ENCODE measurements at regions not wholly inside any gene's neighbourhood (a gene's known extent, or its start where the extent isn't known, plus 50 kb on each side); places are given as distances from the start of the nearest gene placed in this dataset.

DNA sequence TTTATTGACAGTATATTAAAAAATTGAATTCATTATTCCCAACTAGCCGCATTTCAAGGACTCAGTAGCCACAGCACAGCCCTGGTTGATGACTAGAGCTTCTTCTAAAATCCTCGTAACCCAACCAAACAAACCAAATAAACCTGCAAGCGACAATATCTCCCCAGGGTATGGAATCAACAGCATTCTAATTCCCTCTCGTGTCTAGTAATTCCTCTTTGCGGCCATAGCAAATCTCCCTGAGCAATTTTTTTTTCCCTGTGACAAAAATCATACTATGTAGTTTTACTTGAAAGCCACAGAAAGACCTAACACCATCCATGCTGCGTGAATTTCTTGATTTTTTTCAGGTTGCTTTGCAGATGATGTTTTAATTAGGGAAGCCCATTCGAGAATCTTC lies 143.4 kb upstream of the MYOCD start:
- H3K4me1 ChIP-seq (ENCODE audit: control insufficient read depth, extremely low read depth, insufficient read depth, low read length), result no peaks in the 10 kb centered on the region

DNA sequence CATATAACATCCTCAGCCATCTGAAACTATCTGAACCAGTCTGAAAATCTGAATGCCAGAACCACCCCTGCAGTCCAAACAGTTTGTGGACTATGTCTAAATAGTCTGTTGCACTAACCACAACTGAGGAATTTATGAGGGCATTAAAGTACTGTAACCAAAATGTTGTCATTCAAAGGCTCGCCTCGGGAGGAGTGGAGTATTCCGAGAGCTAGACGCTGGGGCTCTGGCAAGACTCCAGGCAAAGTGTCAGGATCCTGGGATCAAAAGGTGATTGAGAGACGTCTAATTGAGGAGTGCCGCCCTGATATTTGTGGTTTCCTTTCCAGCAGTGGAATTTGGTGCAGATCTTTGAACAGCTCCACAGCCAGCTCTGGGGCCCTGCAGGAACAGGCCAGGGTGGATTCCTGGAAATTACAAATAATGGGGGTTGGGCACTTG lies 142.9 kb upstream of the MYOCD start:
- H3K4me1 ChIP-seq (ENCODE audit: control insufficient read depth, extremely low read depth, insufficient read depth, low read length), result no peaks in the 10 kb centered on the region
- FAIRE-seq (peak; percentile 68), DNase-seq (ENCODE audit: low read depth, low spot score) (peak; percentile 25)
- no peaks in the 10 kb centered on the region for H3K9me1 ChIP-seq (ENCODE audit: control insufficient read depth, extremely low read depth, insufficient read depth, low read length)
- no peaks in the 10 kb centered on the region for H3K36me3 ChIP-seq (ENCODE audit: control insufficient read depth in 2 of 2, extremely low read depth in 1 of 2, insufficient read depth in 2 of 2, low read length in 2 of 2)
- no peak overlapping the region for H3K9ac ChIP-seq (ENCODE audit: control insufficient read depth, extremely low read depth, insufficient read depth, low read length)
- H2AFZ ChIP-seq (ENCODE audit: control insufficient read depth, low read length), result no peak overlapping the region
- no peaks in the 10 kb centered on the region for H3K9me3 ChIP-seq (ENCODE audit: control insufficient read depth, low read depth, low read length)
- no peak overlapping the region for H3K27ac ChIP-seq (ENCODE audit: control insufficient read depth, insufficient read depth, low read length)
- TF ChIP-seq, protein P1, sequence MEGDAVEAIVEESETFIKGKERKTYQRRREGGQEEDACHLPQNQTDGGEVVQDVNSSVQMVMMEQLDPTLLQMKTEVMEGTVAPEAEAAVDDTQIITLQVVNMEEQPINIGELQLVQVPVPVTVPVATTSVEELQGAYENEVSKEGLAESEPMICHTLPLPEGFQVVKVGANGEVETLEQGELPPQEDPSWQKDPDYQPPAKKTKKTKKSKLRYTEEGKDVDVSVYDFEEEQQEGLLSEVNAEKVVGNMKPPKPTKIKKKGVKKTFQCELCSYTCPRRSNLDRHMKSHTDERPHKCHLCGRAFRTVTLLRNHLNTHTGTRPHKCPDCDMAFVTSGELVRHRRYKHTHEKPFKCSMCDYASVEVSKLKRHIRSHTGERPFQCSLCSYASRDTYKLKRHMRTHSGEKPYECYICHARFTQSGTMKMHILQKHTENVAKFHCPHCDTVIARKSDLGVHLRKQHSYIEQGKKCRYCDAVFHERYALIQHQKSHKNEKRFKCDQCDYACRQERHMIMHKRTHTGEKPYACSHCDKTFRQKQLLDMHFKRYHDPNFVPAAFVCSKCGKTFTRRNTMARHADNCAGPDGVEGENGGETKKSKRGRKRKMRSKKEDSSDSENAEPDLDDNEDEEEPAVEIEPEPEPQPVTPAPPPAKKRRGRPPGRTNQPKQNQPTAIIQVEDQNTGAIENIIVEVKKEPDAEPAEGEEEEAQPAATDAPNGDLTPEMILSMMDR (optimal IDR thresholded peaks at IDR 0.05 in 1 of 3, IDR thresholded peaks at IDR 0.05 in 1 of 3, conservative IDR thresholded peaks at IDR 0.05 in 1 of 3; ENCODE audit: extremely low read depth in 1 of 3, insufficient read depth in 2 of 3, low read length in 3 of 3), result no peak
- no peak for TF ChIP-seq EZH2 (IDR thresholded peaks at IDR 0.05; ENCODE audit: low read length)
- dilution Hi-C loops (cut with MboI; ENCODE audit: extremely low pct_ligation_motif_present, low sequenced_read_pairs), result no loop called here
- peak overlapping the region; percentile 0 for H3K4me2 ChIP-seq (ENCODE audit: control insufficient read depth, extremely low read depth, insufficient read depth, low read depth, low read length)
- H3K4me3 ChIP-seq (ENCODE audit: control insufficient read depth in 2 of 3, extremely low read depth in 1 of 3, insufficient read depth in 2 of 3, low read depth in 1 of 3, low read length in 3 of 3), result no peak overlapping the region
- no peaks in the 10 kb centered on the region for H3K27me3 ChIP-seq (ENCODE audit: control insufficient read depth, extremely low read depth, insufficient read depth, low read length)
- H3K79me2 ChIP-seq (ENCODE audit: control insufficient read depth, insufficient read depth, low read length), result no peaks in the 10 kb centered on the region
- no peaks in the 10 kb centered on the region for H4K20me1 ChIP-seq (ENCODE audit: control insufficient read depth, extremely low read depth, insufficient read depth, low read length)

More for the DNA sequence above, 143.4 kb upstream of the MYOCD start:
- DNase-seq (ENCODE audit: low read depth, low spot score), result no peak
- Histone ChIP-seq H3K9me1 (ENCODE audit: control insufficient read depth, extremely low read depth, insufficient read depth, low read length) (no peaks in the 10 kb centered on the region), H3K27ac (ENCODE audit: control insufficient read depth, insufficient read depth, low read length) (no peak overlapping the region), H3K4me2 (ENCODE audit: control insufficient read depth, extremely low read depth, insufficient read depth, low read depth, low read length) (peak overlapping the region; percentile 0), H3K79me2 (ENCODE audit: control insufficient read depth, insufficient read depth, low read length) (no peaks in the 10 kb centered on the region), H3K27me3 (ENCODE audit: control insufficient read depth, extremely low read depth, insufficient read depth, low read length) (no peaks in the 10 kb centered on the region), H3K36me3 (ENCODE audit: control insufficient read depth in 2 of 2, extremely low read depth in 1 of 2, insufficient read depth in 2 of 2, low read length in 2 of 2) (no peaks in the 10 kb centered on the region), H2AFZ (ENCODE audit: control insufficient read depth, low read length) (no peak overlapping the region), H3K4me3 (ENCODE audit: control insufficient read depth in 2 of 3, extremely low read depth in 1 of 3, insufficient read depth in 2 of 3, low read depth in 1 of 3, low read length in 3 of 3) (no peak overlapping the region), H3K9ac (ENCODE audit: control insufficient read depth, extremely low read depth, insufficient read depth, low read length) (no peak overlapping the region), H4K20me1 (ENCODE audit: control insufficient read depth, extremely low read depth, insufficient read depth, low read length) (no peaks in the 10 kb centered on the region), H3K9me3 (ENCODE audit: control insufficient read depth, low read depth, low read length) (no peaks in the 10 kb centered on the region)
- no peak for FAIRE-seq
- no peak for TF ChIP-seq EZH2 (IDR thresholded peaks at IDR 0.05; ENCODE audit: low read length)
- TF ChIP-seq, protein P1 (optimal IDR thresholded peaks at IDR 0.05 in 1 of 3, IDR thresholded peaks at IDR 0.05 in 1 of 3, conservative IDR thresholded peaks at IDR 0.05 in 1 of 3; ENCODE audit: extremely low read depth in 1 of 3, insufficient read depth in 2 of 3, low read length in 3 of 3), result no peak
- dilution Hi-C loops (cut with MboI; ENCODE audit: extremely low pct_ligation_motif_present, low sequenced_read_pairs), result no loop called here
